ENCODE measurements at regions not wholly inside any gene's neighbourhood (a gene's known extent, or its start where the extent isn't known, plus 50 kb on each side); places are given as distances from the start of the nearest gene placed in this dataset.
A peak's percentile ranks its signal among the peaks of the same experiment; 100 is the strongest.

DNA sequence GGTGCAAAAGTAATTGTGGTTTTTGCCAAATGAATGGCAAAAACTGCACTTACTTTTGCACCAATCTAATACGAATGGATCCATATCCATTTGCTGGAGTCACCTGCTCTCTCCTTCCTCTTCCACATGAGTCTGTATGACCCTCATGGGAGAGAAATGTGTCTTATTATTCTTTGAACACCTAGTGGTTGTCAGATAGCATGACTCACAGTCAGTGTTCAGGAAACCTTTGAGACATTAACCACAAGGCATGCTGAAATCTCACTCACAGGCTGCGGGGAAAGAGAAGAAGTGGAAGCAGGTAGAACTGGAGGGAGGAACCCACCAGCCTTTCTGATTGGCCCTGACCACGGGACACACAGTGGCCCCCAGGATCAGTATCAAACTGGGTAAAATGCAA is 222.8 kb upstream of the KLF4 start:
- no peaks in the 10 kb centered on the region for H3K27me3 ChIP-seq
- peak overlapping the region in 2 of 4 donors; percentile 56 to 69 for H3K27ac ChIP-seq
- H3K9me3 ChIP-seq = no peaks in the 10 kb centered on the region
- peaks cover 0 to 9% (median 2%) of the 10 kb centered on the region in 4 donors for H3K4me1 ChIP-seq
- no peak for TF ChIP-seq POLR2A (IDR thresholded peaks at IDR 0.05)
- TF ChIP-seq, protein P1, sequence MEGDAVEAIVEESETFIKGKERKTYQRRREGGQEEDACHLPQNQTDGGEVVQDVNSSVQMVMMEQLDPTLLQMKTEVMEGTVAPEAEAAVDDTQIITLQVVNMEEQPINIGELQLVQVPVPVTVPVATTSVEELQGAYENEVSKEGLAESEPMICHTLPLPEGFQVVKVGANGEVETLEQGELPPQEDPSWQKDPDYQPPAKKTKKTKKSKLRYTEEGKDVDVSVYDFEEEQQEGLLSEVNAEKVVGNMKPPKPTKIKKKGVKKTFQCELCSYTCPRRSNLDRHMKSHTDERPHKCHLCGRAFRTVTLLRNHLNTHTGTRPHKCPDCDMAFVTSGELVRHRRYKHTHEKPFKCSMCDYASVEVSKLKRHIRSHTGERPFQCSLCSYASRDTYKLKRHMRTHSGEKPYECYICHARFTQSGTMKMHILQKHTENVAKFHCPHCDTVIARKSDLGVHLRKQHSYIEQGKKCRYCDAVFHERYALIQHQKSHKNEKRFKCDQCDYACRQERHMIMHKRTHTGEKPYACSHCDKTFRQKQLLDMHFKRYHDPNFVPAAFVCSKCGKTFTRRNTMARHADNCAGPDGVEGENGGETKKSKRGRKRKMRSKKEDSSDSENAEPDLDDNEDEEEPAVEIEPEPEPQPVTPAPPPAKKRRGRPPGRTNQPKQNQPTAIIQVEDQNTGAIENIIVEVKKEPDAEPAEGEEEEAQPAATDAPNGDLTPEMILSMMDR (IDR thresholded peaks at IDR 0.05) = peak in 3 of 6 experiments; percentile 39 to 54 (median 49)
- H3K4me3 ChIP-seq = no peak overlapping the region
- H3K36me3 ChIP-seq = no peaks in the 10 kb centered on the region
- DNase-seq = no peak

DNA sequence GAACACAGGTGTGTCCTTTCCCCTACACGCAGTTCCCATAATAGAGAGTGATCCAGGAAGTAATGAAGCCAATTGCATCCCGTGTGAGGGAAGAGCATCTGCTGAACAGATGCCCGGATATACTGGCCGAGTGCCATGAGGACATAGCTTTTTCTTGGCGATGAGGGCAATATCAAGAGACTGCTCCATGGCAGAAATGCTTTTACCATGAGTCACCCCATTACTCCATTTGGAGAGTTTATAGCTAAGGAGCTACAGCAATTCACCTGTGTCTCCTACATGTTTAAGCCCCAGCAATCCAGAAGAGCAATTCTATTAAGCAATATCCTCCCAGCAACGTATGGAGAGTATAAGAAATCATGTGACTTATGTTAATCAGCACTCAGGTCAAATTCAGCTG is 222.0 kb upstream of the KLF4 start:
- Histone ChIP-seq H3K27ac (peak overlapping the region in 2 of 4 donors; percentile 56 to 69), H3K4me1 (peaks cover 0 to 9% (median 2%) of the 10 kb centered on the region in 4 donors), H3K4me3 (no peak overlapping the region), H3K9me3 (no peaks in the 10 kb centered on the region), H3K27me3 (no peaks in the 10 kb centered on the region), H3K36me3 (no peaks in the 10 kb centered on the region)
- TF ChIP-seq POLR2A (IDR thresholded peaks at IDR 0.05) = no peak
- TF ChIP-seq, protein P1 (IDR thresholded peaks at IDR 0.05) = no peak
- DNase-seq = peak in 2 of 3 donors; percentile 82 to 89

DNA sequence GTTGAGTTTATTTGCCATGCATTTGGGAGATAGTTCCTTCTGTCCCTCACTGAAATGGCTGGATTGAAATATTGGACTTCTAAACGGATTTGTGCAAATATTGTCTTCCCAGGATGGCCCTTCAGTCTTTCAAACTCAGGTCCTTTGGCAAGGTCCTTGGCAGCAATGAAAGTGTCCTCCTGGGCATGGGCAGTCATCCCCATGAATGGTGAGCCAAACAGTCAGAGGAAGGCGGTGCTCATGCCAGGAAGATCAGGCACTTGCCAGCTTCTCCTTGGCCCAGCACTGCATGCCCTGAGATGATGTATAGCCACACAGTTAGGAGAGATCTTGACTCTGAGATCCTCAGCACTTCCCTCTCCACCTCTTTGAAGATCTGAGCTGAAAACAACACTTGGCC is 221.4 kb upstream of the KLF4 start:
- Histone ChIP-seq H3K4me3 (no peak overlapping the region), H3K4me1 (peaks cover 0 to 9% (median 2%) of the 10 kb centered on the region in 4 donors), H3K27ac (peak overlapping the region in 1 of 4 donors; percentile 69), H3K9me3 (no peaks in the 10 kb centered on the region), H3K36me3 (no peaks in the 10 kb centered on the region), H3K27me3 (no peaks in the 10 kb centered on the region)
- TF ChIP-seq, protein P1 (IDR thresholded peaks at IDR 0.05) = no peak
- DNase-seq = no peak

DNA sequence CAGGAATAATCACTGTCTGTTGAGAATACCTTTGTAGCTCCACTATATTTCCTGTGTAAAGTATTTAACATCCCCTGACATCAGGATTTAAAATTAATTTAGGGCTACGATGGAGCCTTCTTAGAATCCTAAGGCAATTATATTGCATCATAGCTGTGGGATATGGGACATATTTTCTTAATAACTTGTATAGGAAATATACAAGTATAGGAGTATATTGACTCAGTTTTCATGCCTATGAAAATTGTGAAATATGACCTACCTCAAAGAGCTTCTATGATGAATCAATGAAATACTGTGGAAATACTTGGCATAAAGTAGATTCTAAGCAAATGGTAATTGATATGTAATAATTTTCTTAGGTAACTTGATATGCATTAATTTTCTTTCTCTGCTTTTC is 221.0 kb upstream of the KLF4 start:
- Histone ChIP-seq H3K27me3 (no peaks in the 10 kb centered on the region), H3K9me3 (no peaks in the 10 kb centered on the region), H3K4me3 (no peak overlapping the region), H3K4me1 (peaks cover 0 to 9% (median 2%) of the 10 kb centered on the region in 4 donors), H3K36me3 (no peaks in the 10 kb centered on the region), H3K27ac (no peak overlapping the region)
- DNase-seq = no peak
- TF ChIP-seq POLR2A (IDR thresholded peaks at IDR 0.05) = no peak
- TF ChIP-seq, protein P1 (IDR thresholded peaks at IDR 0.05) = no peak

DNA sequence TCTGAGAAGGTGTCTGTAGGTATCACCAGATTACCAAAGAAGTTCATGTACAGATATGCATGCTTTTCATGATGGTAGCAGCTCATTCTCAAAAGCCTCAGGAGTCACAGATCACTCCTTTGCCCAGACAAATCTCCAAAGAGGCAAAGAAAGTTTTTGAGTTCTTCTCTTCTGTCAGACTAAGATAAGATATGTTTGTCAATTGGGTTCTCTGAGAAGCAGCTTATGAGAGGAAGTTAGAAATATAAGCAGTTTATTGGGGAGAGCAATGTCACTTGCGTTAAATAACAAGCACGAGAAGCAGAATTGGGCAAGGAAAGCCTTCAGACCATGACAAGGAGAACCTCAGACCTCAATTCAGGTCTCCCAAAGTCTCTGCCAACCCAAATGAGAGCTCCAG is 219.2 kb upstream of the KLF4 start:
- H3K9me3 ChIP-seq = no peaks in the 10 kb centered on the region
- no peak overlapping the region for H3K27ac ChIP-seq
- no peaks in the 10 kb centered on the region for H3K36me3 ChIP-seq
- no peak for TF ChIP-seq POLR2A (IDR thresholded peaks at IDR 0.05)
- TF ChIP-seq, protein P1 (IDR thresholded peaks at IDR 0.05) = no peak
- H3K27me3 ChIP-seq = no peaks in the 10 kb centered on the region
- peaks cover 0 to 9% (median 2%) of the 10 kb centered on the region in 4 donors for H3K4me1 ChIP-seq
- no peak overlapping the region for H3K4me3 ChIP-seq
- no peak for DNase-seq

DNA sequence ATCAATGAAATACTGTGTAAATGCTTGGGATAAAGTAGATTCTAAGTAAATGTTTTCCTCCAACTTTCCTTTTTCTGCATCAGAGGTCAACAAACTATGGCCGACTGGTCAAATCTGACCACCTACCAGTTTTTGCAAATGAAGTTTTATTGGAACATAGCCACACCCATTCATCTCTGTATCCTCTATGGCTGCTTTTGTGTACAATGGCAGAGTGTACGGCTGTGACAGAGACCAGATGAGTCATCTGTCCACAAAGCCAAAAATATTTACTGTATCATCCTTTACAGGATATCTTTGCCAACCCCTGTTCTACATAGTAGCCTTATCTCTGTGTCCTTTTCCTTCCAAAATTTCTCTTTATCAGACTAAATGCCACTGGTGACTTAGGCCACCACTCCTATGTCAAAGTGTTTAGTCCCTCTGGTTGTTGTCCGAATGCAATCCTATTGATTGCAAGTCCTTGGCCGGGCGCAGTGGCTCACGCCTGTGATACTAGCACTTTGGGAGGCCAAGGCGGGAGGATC is 218.4 kb upstream of the KLF4 start:
- no peaks in the 10 kb centered on the region for H3K9me3 ChIP-seq
- no peak overlapping the region for H3K27ac ChIP-seq
- no peaks in the 10 kb centered on the region for H3K36me3 ChIP-seq
- peaks cover 0 to 9% (median 2%) of the 10 kb centered on the region in 4 donors for H3K4me1 ChIP-seq
- no peak for DNase-seq
- no peaks in the 10 kb centered on the region for H3K27me3 ChIP-seq
- no peak overlapping the region for H3K4me3 ChIP-seq
- TF ChIP-seq, protein P1 (IDR thresholded peaks at IDR 0.05) = no peak
- TF ChIP-seq POLR2A (IDR thresholded peaks at IDR 0.05) = no peak
